Esophagus muscularis mucosa (tissue), 3 donors: ENCODE measurements at regions not wholly inside any gene's neighbourhood (a gene's known extent, or its start where the extent isn't known, plus 50 kb on each side); places are given as distances from the start of the nearest gene placed in this dataset.

Experiments used
- EP300 ChIP-seq: sonication (generic); formaldehyde crosslinking; IDR thresholded peaks from one replicate; pipeline ENCODE4 v1.6.1; 2017; ENCODE audit warnings: antibody characterized with exemption
- POLR2AphosphoS5 ChIP-seq, 2 donors: sonication (generic); formaldehyde crosslinking; IDR thresholded peaks; one replicate each; pipeline ENCODE4 v1.6.1; 2017; ENCODE audit warnings: antibody characterized with exemption in 2 of 2

GRCh38 chr3:18127174-18127858 is 297.8 kb downstream of the SATB1 start:
- no peak for TF ChIP-seq POLR2AphosphoS5 (IDR thresholded peaks at IDR 0.05)
- no peak for TF ChIP-seq EP300
